GM12878 (cell line): ENCODE measurements at regions not wholly inside any gene's neighbourhood (a gene's known extent, or its start where the extent isn't known, plus 50 kb on each side); places are given as distances from the start of the nearest gene placed in this dataset.

ENCODE experiments used
- BMI1 ChIP-seq: fragments of 450-650 bp; IDR thresholded peaks from 2 replicates; pipeline ENCODE4 v1.6.1; 2016; ENCODE audit warnings: mild to moderate bottlenecking, moderate library complexity, borderline replicate concordance
- CBX3 ChIP-seq: fragments of 200-600 bp; sonication (generic); IDR thresholded peaks from 2 replicates; pipeline ENCODE4 v1.6.1; 2016; ENCODE audit warnings: low read depth, borderline replicate concordance
- POLR2A ChIP-seq: IDR thresholded peaks from 2 replicates; pipeline ENCODE4 v1.6.1; 2011; ENCODE audit warnings: low read depth, mild to moderate bottlenecking, low read length
- SMAD5 ChIP-seq: IDR thresholded peaks from 2 replicates; pipeline ENCODE4 v1.6.1; 2016; ENCODE audit warnings: antibody characterized with exemption, low read depth
- SMARCA5 ChIP-seq: fragments of 450-650 bp; IDR thresholded peaks from 2 replicates; pipeline ENCODE4 v1.6.1; 2017; ENCODE audit warnings: mild to moderate bottlenecking
- SUZ12 ChIP-seq: fragments of 200-600 bp; sonication (generic); IDR thresholded peaks from one replicate; pipeline ENCODE4 v1.6.1; 2018; ENCODE audit warnings: antibody characterized with exemption, mild to moderate bottlenecking; ENCODE audit not compliant: unreplicated experiment
- TARDBP ChIP-seq: IDR thresholded peaks from 2 replicates; pipeline ENCODE4 v1.6.1; 2016; ENCODE audit warnings: borderline replicate concordance
- TF ChIP-seq, protein P1 (sequence below): fragments of 450-650 bp; IDR thresholded peaks from 2 replicates; pipeline ENCODE4 v1.6.1; 2017; ENCODE audit warnings: mild to moderate bottlenecking, moderate library complexity
- TF ChIP-seq, protein P2 (sequence below), 3 experiments: IDR thresholded peaks in 2 of 3; conservative IDR thresholded peaks in 1 of 3; 2 replicates each; pipeline ENCODE4 v1.5.1; 2011; ENCODE audit warnings: low read depth in 3 of 3, low read length in 3 of 3, mild to moderate bottlenecking in 3 of 3, control low read depth in 2 of 3, moderate library complexity in 2 of 3, inconsistent platforms in 1 of 3, mixed read lengths in 1 of 3; ENCODE audit not compliant: control insufficient read depth in 2 of 3, insufficient read depth in 1 of 3; ENCODE audit errors: extremely low read depth in 1 of 3
- TF ChIP-seq, protein P3 (sequence below): IDR thresholded peaks from 2 replicates; pipeline ENCODE4 v1.6.1; 2012; ENCODE audit warnings: low read length, inconsistent platforms
- TF ChIP-seq, protein P4 (sequence below): fragments of 450-650 bp; IDR thresholded peaks from 2 replicates; pipeline ENCODE4 v1.6.1; 2018; ENCODE audit warnings: borderline replicate concordance, mild to moderate bottlenecking; ENCODE audit not compliant: partially characterized antibody
- TF ChIP-seq, protein P5 (sequence below): fragments of 450-650 bp; formaldehyde crosslinking; IDR thresholded peaks from 2 replicates; pipeline ENCODE4 v1.4.0; 2022; ENCODE audit warnings: mild to moderate bottlenecking, moderate library complexity

DNA sequence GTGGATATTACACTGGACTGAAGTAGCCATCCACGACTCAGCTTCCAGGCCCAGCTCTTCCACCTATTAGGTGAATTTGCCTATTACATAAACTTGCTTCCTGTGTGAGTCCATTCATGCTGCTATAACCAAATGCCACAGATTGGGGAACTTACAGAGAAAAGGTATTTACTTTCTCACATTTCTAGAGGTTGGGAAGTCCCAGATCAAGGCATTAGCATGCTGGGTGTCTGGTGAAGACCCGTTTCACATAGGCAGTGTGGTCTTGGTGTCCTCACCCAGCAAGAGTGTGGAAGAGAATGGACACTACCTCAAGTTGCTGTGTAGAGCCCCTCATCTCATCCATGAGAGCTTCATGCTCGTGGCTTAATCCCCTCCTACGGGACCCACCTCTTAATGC, 282.6 kb downstream of the IRX1 start (continued):
- TF ChIP-seq, protein P1, sequence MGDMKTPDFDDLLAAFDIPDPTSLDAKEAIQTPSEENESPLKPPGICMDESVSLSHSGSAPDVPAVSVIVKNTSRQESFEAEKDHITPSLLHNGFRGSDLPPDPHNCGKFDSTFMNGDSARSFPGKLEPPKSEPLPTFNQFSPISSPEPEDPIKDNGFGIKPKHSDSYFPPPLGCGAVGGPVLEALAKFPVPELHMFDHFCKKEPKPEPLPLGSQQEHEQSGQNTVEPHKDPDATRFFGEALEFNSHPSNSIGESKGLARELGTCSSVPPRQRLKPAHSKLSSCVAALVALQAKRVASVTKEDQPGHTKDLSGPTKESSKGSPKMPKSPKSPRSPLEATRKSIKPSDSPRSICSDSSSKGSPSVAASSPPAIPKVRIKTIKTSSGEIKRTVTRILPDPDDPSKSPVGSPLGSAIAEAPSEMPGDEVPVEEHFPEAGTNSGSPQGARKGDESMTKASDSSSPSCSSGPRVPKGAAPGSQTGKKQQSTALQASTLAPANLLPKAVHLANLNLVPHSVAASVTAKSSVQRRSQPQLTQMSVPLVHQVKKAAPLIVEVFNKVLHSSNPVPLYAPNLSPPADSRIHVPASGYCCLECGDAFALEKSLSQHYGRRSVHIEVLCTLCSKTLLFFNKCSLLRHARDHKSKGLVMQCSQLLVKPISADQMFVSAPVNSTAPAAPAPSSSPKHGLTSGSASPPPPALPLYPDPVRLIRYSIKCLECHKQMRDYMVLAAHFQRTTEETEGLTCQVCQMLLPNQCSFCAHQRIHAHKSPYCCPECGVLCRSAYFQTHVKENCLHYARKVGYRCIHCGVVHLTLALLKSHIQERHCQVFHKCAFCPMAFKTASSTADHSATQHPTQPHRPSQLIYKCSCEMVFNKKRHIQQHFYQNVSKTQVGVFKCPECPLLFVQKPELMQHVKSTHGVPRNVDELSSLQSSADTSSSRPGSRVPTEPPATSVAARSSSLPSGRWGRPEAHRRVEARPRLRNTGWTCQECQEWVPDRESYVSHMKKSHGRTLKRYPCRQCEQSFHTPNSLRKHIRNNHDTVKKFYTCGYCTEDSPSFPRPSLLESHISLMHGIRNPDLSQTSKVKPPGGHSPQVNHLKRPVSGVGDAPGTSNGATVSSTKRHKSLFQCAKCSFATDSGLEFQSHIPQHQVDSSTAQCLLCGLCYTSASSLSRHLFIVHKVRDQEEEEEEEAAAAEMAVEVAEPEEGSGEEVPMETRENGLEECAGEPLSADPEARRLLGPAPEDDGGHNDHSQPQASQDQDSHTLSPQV, result no peak
- TF ChIP-seq BMI1, result no peak
- TF ChIP-seq, protein P2, sequence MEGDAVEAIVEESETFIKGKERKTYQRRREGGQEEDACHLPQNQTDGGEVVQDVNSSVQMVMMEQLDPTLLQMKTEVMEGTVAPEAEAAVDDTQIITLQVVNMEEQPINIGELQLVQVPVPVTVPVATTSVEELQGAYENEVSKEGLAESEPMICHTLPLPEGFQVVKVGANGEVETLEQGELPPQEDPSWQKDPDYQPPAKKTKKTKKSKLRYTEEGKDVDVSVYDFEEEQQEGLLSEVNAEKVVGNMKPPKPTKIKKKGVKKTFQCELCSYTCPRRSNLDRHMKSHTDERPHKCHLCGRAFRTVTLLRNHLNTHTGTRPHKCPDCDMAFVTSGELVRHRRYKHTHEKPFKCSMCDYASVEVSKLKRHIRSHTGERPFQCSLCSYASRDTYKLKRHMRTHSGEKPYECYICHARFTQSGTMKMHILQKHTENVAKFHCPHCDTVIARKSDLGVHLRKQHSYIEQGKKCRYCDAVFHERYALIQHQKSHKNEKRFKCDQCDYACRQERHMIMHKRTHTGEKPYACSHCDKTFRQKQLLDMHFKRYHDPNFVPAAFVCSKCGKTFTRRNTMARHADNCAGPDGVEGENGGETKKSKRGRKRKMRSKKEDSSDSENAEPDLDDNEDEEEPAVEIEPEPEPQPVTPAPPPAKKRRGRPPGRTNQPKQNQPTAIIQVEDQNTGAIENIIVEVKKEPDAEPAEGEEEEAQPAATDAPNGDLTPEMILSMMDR (IDR thresholded peaks at IDR 0.05 in 2 of 3, conservative IDR thresholded peaks at IDR 0.05 in 1 of 3; ENCODE audit: control insufficient read depth in 2 of 3, extremely low read depth in 1 of 3, insufficient read depth in 1 of 3, low read depth in 3 of 3, low read length in 3 of 3), result no peak
- no peak for TF ChIP-seq SMARCA5
- no peak for TF ChIP-seq CBX3
- TF ChIP-seq, protein P3, sequence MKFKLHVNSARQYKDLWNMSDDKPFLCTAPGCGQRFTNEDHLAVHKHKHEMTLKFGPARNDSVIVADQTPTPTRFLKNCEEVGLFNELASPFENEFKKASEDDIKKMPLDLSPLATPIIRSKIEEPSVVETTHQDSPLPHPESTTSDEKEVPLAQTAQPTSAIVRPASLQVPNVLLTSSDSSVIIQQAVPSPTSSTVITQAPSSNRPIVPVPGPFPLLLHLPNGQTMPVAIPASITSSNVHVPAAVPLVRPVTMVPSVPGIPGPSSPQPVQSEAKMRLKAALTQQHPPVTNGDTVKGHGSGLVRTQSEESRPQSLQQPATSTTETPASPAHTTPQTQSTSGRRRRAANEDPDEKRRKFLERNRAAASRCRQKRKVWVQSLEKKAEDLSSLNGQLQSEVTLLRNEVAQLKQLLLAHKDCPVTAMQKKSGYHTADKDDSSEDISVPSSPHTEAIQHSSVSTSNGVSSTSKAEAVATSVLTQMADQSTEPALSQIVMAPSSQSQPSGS, result no peak
- TF ChIP-seq, protein P4, sequence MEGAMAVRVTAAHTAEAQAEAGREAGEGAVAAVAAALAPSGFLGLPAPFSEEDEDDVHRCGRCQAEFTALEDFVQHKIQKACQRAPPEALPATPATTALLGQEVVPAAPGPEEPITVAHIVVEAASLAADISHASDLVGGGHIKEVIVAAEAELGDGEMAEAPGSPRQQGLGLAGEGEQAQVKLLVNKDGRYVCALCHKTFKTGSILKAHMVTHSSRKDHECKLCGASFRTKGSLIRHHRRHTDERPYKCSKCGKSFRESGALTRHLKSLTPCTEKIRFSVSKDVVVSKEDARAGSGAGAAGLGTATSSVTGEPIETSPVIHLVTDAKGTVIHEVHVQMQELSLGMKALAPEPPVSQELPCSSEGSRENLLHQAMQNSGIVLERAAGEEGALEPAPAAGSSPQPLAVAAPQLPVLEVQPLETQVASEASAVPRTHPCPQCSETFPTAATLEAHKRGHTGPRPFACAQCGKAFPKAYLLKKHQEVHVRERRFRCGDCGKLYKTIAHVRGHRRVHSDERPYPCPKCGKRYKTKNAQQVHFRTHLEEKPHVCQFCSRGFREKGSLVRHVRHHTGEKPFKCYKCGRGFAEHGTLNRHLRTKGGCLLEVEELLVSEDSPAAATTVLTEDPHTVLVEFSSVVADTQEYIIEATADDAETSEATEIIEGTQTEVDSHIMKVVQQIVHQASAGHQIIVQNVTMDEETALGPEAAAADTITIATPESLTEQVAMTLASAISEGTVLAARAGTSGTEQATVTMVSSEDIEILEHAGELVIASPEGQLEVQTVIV, result no peak
- TF ChIP-seq, protein P5, sequence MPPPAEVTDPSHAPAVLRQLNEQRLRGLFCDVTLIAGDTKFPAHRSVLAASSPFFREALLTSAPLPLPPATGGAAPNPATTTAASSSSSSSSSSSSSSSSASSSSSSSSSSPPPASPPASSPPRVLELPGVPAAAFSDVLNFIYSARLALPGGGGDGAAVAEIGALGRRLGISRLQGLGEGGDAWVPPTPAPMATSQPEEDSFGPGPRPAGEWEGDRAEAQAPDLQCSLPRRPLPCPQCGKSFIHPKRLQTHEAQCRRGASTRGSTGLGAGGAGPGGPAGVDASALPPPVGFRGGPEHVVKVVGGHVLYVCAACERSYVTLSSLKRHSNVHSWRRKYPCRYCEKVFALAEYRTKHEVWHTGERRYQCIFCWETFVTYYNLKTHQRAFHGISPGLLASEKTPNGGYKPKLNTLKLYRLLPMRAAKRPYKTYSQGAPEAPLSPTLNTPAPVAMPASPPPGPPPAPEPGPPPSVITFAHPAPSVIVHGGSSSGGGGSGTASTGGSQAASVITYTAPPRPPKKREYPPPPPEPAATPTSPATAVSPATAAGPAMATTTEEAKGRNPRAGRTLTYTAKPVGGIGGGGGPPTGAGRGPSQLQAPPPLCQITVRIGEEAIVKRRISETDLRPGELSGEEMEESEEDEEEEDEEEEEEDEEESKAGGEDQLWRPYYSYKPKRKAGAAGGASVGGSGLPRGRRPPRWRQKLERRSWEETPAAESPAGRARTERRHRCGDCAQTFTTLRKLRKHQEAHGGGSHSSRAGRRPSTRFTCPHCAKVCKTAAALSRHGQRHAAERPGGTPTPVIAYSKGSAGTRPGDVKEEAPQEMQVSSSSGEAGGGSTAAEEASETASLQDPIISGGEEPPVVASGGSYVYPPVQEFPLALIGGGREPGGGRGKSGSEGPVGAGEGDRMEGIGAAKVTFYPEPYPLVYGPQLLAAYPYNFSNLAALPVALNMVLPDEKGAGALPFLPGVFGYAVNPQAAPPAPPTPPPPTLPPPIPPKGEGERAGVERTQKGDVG (CRISPR knock-in tag), result no peak
- TF ChIP-seq TARDBP, result no peak
- TF ChIP-seq SUZ12, result no peak
- TF ChIP-seq POLR2A, result no peak
- no peak for TF ChIP-seq SMAD5
- TF ChIP-seq, all 136 proteins: peak for 0
